Breast epithelium (tissue), 4 donors: ENCODE measurements at regions not wholly inside any gene's neighbourhood (a gene's known extent, or its start where the extent isn't known, plus 50 kb on each side); places are given as distances from the start of the nearest gene placed in this dataset.

Experiments
- DNase-seq, 2 donors: peaks; one replicate each; pipeline ENCODE4 v3.0.0-alpha.2; 2019; ENCODE audit warnings: low spot score in 2 of 2
- H3K27ac ChIP-seq, 2 donors: fragments of 200-600 bp; sonication (generic) in 1 of 2; one replicate each; pipeline ENCODE4 v1.5.1; 2016 to 2019; ENCODE audit warnings: mild to moderate bottlenecking in 1 of 2
- H3K27me3 ChIP-seq, 2 donors: fragments of 200-600 bp; sonication (generic) in 1 of 2; one replicate each; pipeline versions ENCODE4 v1.5.1 to v1.6.0; 2017 to 2019; ENCODE audit warnings: control low read depth in 1 of 2, mild to moderate bottlenecking in 1 of 2
- H3K36me3 ChIP-seq: fragments of 200-600 bp; one replicate; pipeline ENCODE4 v1.5.1; 2019
- H3K4me1 ChIP-seq, 2 donors: fragments of 200-600 bp; sonication (generic); one replicate each; pipeline ENCODE4 v1.5.1; 2016 to 2019; ENCODE audit warnings: control low read depth in 1 of 2
- H3K4me3 ChIP-seq, 3 donors: fragments of 200-600 bp; sonication (generic); 1 replicate in 2 of 3; 2 replicates in 1 of 3; pipeline ENCODE4 v1.5.1; 2016 to 2019; ENCODE audit warnings: mild to moderate bottlenecking in 3 of 3, moderate library complexity in 2 of 3
- H3K9me3 ChIP-seq, 2 donors: fragments of 200-600 bp; sonication (generic) in 1 of 2; one replicate each; pipeline ENCODE4 v1.5.1; 2016 to 2019; ENCODE audit warnings: control low read depth in 1 of 2
- POLR2A ChIP-seq: fragments of 450-650 bp; IDR thresholded peaks from one replicate; pipeline ENCODE4 v1.6.1; 2016; ENCODE audit warnings: antibody characterized with exemption, mild to moderate bottlenecking, moderate library complexity
- POLR2AphosphoS5 ChIP-seq, 3 donors: sonication (generic); formaldehyde crosslinking; IDR thresholded peaks; one replicate each; pipeline ENCODE4 v1.6.1; 2017; ENCODE audit warnings: antibody characterized with exemption in 3 of 3
- intact Hi-C: fragments of 100-400 bp; cut with DNase I; formaldehyde crosslinking; loops from one replicate; pipeline ENCODE4 v1.15.1; 2023; ENCODE audit warnings: low total_unique reads
- TF ChIP-seq, protein P1 (sequence below), 3 donors: fragments of 450-650 bp; IDR thresholded peaks; one replicate each; pipeline ENCODE4 v1.5.1; 2016 to 2017; ENCODE audit warnings: antibody characterized with exemption in 3 of 3, mild to moderate bottlenecking in 3 of 3, moderate library complexity in 3 of 3

DNA sequence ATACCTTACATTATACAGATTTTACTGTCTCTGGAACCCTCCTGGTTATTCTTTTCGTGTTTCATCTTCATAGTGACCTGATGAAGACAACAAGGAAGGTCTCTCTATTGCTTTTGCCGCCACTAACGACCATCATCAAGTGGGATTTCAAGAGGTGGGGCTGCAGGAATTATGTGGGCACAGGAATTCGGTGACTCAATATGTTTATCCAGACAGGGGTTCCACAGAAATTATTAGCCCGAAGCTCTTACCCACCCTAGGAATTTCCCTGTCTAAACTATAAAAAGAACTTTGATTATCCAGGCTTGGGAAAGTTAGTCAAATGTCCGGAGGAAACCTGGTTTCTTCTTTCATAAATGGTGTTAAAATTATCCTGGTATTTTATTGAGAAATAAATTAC, 566.8 kb upstream of the TENM4 start:
- H3K4me3 ChIP-seq: no peak overlapping the region
- no peaks in the 10 kb centered on the region for H3K36me3 ChIP-seq
- no peak for DNase-seq
- no peak overlapping the region for H3K27ac ChIP-seq
- no peaks in the 10 kb centered on the region for H3K4me1 ChIP-seq
- H3K9me3 ChIP-seq: no peaks in the 10 kb centered on the region
- intact Hi-C loops: no loop called here
- no peaks in the 10 kb centered on the region for H3K27me3 ChIP-seq
- TF ChIP-seq, protein P1, sequence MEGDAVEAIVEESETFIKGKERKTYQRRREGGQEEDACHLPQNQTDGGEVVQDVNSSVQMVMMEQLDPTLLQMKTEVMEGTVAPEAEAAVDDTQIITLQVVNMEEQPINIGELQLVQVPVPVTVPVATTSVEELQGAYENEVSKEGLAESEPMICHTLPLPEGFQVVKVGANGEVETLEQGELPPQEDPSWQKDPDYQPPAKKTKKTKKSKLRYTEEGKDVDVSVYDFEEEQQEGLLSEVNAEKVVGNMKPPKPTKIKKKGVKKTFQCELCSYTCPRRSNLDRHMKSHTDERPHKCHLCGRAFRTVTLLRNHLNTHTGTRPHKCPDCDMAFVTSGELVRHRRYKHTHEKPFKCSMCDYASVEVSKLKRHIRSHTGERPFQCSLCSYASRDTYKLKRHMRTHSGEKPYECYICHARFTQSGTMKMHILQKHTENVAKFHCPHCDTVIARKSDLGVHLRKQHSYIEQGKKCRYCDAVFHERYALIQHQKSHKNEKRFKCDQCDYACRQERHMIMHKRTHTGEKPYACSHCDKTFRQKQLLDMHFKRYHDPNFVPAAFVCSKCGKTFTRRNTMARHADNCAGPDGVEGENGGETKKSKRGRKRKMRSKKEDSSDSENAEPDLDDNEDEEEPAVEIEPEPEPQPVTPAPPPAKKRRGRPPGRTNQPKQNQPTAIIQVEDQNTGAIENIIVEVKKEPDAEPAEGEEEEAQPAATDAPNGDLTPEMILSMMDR (IDR thresholded peaks at IDR 0.05): no peak
- TF ChIP-seq POLR2AphosphoS5 (IDR thresholded peaks at IDR 0.05): no peak
- TF ChIP-seq POLR2A: no peak

DNA sequence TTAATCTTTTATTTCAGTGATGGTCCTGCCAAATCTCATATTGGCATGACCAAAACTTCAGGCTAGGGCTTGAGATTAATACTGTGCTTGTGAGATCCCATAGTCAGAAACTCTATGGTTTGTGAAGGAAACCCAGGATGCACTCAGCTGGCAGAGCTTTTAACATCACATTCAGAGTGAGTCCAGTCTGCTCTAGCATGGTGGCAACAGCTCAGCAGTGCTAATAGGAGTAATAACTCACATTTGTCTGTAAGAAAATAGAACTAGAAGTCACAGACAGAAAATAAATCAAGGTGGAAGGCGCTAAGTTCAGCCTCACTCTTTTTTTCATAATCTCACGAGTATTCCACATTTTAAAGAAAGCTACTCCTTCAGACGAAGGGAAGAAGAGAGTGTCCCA, 549.3 kb upstream of the TENM4 start:
- TF ChIP-seq, protein P1 (IDR thresholded peaks at IDR 0.05): no peak
- TF ChIP-seq POLR2AphosphoS5 (IDR thresholded peaks at IDR 0.05) (no peak), POLR2A (no peak)
- Histone ChIP-seq H3K27me3 (no peaks in the 10 kb centered on the region), H3K9me3 (no peaks in the 10 kb centered on the region), H3K27ac (no peak overlapping the region), H3K36me3 (no peaks in the 10 kb centered on the region), H3K4me1 (no peaks in the 10 kb centered on the region), H3K4me3 (no peak overlapping the region)
- no peak for DNase-seq
- intact Hi-C loops: loop anchor here (1.0 kb wide), 1 partner anchor 8 kb away; no protein-coding TSS in a partner anchor

DNA sequence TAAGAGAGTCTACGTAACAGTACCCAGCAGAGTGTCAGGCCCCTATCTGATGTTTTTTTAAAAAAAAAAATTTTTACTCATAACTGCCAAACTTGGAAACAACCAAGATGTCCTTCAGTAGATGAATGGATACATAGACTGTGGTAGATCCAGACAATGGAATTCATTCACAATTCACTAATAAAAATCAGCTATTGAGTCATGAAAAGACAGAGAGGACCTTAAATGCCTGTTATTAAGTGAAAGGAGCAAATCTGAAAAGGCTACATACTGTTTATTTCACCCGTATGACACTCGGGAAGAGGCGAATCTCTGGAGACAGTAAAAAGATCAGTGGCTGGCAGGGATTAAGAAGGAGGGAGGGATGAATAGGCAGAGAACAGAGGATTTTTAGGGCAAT, 541.4 kb upstream of the TENM4 start:
- no peaks in the 10 kb centered on the region for H3K4me1 ChIP-seq
- intact Hi-C loops: loop anchor here (1.0 kb wide), 1 partner anchor 8 kb away; no protein-coding TSS in a partner anchor
- no peak for DNase-seq
- no peak overlapping the region for H3K27ac ChIP-seq
- TF ChIP-seq POLR2A: no peak
- TF ChIP-seq, protein P1 (IDR thresholded peaks at IDR 0.05): no peak
- no peak for TF ChIP-seq POLR2AphosphoS5 (IDR thresholded peaks at IDR 0.05)
- H3K9me3 ChIP-seq: no peaks in the 10 kb centered on the region
- no peaks in the 10 kb centered on the region for H3K36me3 ChIP-seq
- H3K4me3 ChIP-seq: no peak overlapping the region
- H3K27me3 ChIP-seq: no peaks in the 10 kb centered on the region

DNA sequence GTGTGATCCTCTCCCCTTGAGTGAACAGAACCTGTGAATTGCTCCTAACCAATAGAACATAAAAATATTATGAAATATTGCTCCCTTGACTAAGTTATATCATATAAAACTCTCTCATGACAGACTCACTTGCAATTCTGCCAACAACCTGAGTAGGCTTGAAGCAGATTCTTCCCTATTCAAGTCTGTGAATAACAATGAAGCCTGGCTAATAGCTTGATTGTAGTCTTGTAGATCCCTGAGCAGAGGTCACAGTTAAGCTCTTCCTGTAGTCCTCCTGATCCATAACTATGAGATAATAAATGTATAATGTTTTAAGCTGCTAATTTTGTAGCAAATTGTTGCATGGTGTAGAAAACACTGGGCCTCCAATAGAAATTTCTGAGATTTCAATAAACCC, 540.1 kb upstream of the TENM4 start:
- Histone ChIP-seq H3K27ac (no peak overlapping the region), H3K4me3 (no peak overlapping the region), H3K4me1 (no peaks in the 10 kb centered on the region), H3K36me3 (no peaks in the 10 kb centered on the region), H3K27me3 (no peaks in the 10 kb centered on the region), H3K9me3 (no peaks in the 10 kb centered on the region)
- TF ChIP-seq POLR2AphosphoS5 (IDR thresholded peaks at IDR 0.05) (no peak), POLR2A (no peak)
- TF ChIP-seq, protein P1 (IDR thresholded peaks at IDR 0.05): no peak
- intact Hi-C loops: no loop called here
- no peak for DNase-seq

DNA sequence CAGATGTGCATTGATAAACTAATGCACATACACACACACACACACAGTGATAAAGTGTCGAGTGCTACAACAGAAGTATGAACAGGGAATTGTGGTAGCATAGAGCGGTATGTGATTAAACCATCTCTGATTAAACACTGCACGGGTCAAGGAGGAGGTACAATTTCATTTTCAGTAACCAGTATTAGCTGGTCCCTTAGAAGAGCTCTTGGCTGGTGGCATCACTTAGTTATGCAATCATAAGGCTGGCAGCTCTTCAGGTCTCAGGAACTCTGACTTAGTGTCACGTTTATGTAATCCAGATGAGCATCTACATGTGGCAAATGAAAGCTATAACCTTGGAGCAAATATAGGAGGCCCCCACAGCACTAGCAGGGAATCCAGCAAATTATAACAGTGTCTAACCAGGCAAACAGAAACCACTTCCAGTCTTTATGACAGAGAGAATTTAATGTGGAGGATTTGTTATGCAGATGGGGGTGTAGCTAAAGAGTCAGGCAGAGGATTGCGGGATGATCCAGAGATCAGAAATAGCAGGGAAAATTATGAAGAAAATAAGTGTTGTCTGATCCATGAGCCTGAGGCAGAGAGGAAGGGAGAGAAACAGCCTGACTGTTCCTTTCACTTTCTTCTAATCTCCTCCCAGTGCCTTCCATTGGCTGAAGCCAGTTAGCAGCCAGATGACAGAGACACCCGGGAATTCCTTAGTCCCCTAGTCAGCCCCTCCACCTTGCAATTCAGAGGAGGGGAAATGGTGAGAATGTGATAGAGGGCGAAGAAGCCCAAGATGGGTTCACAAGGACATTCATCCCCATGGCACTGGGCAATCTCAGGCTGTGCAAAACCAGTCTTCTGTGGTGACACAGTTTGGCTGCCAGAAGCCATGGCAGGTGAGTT, 533.1 kb upstream of the TENM4 start:
- peak overlapping the region in 1 of 3 donors; percentile 16 for H3K4me3 ChIP-seq
- intact Hi-C loops: no loop called here
- no peak overlapping the region for H3K27ac ChIP-seq
- TF ChIP-seq, protein P1 (IDR thresholded peaks at IDR 0.05): no peak
- TF ChIP-seq POLR2AphosphoS5 (IDR thresholded peaks at IDR 0.05) (no peak), POLR2A (no peak)
- DNase-seq: no peak
- H3K27me3 ChIP-seq: no peaks in the 10 kb centered on the region
- H3K9me3 ChIP-seq: no peaks in the 10 kb centered on the region
- no peaks in the 10 kb centered on the region for H3K4me1 ChIP-seq
- H3K36me3 ChIP-seq: no peaks in the 10 kb centered on the region
